NCI-H146 (cell line): ENCODE measurements at regions not wholly inside any gene's neighbourhood (a gene's known extent, or its start where the extent isn't known, plus 50 kb on each side); places are given as distances from the start of the nearest gene placed in this dataset.

Source experiments
- DNase-seq: peaks from one replicate; lab custom pipeline; 2025; lab: John Stamatoyannopoulos, UW

GRCh38 chr3:31422237-31422636 is 110.5 kb upstream of the STT3B start:
- DNase-seq: no peak

GRCh38 chr3:31423482-31423881 is 109.2 kb upstream of the STT3B start:
- DNase-seq: no peak

GRCh38 chr3:31425401-31425800 is 107.3 kb upstream of the STT3B start:
- no peak for DNase-seq

- no peak for DNase-seq
Observed at GRCh38 chr3:31427623-31428022, 105.1 kb upstream of the STT3B start.

- DNase-seq: no peak
Observed at GRCh38 chr3:31431321-31431720, 101.4 kb upstream of the STT3B start.

GRCh38 chr3:31432897-31433678 is 99.6 kb upstream of the STT3B start:
- DNase-seq: no peak

- no peak for DNase-seq
Observed at GRCh38 chr3:31433679-31433992, 99.1 kb upstream of the STT3B start.

- no peak for DNase-seq
Observed at GRCh38 chr3:31434819-31435218, 97.9 kb upstream of the STT3B start.

- DNase-seq: no peak
Observed at GRCh38 chr3:31436830-31437229, 95.9 kb upstream of the STT3B start.

- DNase-seq: no peak
Observed at GRCh38 chr3:31438742-31439141, 94.0 kb upstream of the STT3B start.

GRCh38 chr3:31439890-31440750 is 92.6 kb upstream of the STT3B start:
- peak; percentile 48 for DNase-seq

- no peak for DNase-seq
Observed at GRCh38 chr3:31440878-31441277, 91.8 kb upstream of the STT3B start.

GRCh38 chr3:31442755-31443154 is 90.0 kb upstream of the STT3B start:
- peak; percentile 89 for DNase-seq

- DNase-seq: peak; percentile 21
Observed at GRCh38 chr3:31444220-31445142, 88.2 kb upstream of the STT3B start.

GRCh38 chr3:31445701-31446100 is 87.0 kb upstream of the STT3B start:
- DNase-seq: no peak

- DNase-seq: peak; percentile 33
Observed at GRCh38 chr3:31448035-31448881, 84.5 kb upstream of the STT3B start.

- no peak for DNase-seq
Observed at GRCh38 chr3:31448882-31449243, 83.9 kb upstream of the STT3B start.

GRCh38 chr3:31449318-31449717 is 83.4 kb upstream of the STT3B start:
- DNase-seq: no peak

- DNase-seq: no peak
Observed at GRCh38 chr3:31450345-31450744, 82.4 kb upstream of the STT3B start.

- DNase-seq: no peak
Observed at GRCh38 chr3:31452495-31453106, 80.1 kb upstream of the STT3B start.

- DNase-seq: no peak
Observed at GRCh38 chr3:31453430-31453829, 79.3 kb upstream of the STT3B start.
